ENCODE measurements at regions not wholly inside any gene's neighbourhood (a gene's known extent, or its start where the extent isn't known, plus 50 kb on each side); places are given as distances from the start of the nearest gene placed in this dataset.
A peak's percentile ranks its signal among the peaks of the same experiment; 100 is the strongest.

DNA sequence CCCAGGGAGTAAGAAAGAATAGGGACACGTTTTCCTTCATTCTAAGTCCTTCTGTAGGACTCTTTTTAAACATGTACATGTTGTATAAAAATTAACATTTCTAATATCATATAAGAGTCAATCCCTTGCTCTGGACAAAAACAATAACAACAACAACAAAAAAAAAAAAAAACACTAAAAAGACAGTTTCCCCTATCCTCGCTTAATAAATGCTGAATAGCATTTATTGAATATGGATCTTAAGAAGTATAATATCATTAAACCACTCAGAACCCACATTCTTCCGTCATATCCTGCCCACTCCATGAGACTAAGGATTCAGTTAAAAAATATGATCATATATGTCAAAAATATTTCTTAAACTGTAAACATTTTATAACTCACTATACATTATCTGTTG, 145.1 kb downstream of the AQP9 start:
- FAIRE-seq: no peak

DNA sequence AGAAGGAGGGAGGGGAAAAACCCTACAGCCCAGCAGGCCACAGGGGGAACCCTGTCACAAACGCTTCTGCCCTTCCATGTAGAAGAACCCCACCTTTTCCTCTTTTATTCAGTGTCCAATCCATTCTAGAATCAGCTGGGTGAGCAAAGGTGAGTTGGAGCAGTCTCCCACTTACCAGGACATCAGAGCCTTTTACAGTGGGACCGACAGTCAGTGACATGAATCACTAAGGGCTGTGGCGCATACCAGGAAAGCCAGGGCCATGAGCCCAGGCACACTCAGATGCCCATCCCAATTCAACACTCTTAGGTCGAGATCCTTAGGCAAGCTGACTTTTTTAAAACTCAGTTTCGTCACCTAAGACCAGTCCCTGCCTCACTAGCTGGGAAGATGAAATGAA, 146.1 kb downstream of the AQP9 start:
- Histone ChIP-seq H3K36me3 (replicated peaks in 1 of 2; ENCODE audit: control insufficient read depth in 1 of 2, insufficient read depth in 2 of 2, low read length in 2 of 2) (no peaks in the 10 kb centered on the region), H3K9me3 (ENCODE audit: low read length) (no peaks in the 10 kb centered on the region), H3K4me2 (ENCODE audit: low read depth, low read length) (no peak overlapping the region), H3K4me1 (ENCODE audit: insufficient read depth, low read length) (peaks cover 52% of the 10 kb centered on the region), H3K4me3 (replicated peaks in 1 of 3; ENCODE audit: insufficient read depth in 1 of 3, low read depth in 2 of 3, low read length in 3 of 3) (no peak overlapping the region), H4K20me1 (ENCODE audit: insufficient read depth, low read length) (no peaks in the 10 kb centered on the region), H3K27ac (ENCODE audit: extremely low read length, insufficient read depth, low read length) (no peak overlapping the region), H3K79me2 (ENCODE audit: insufficient read depth, low read length) (no peaks in the 10 kb centered on the region), H2AFZ (ENCODE audit: low read length) (no peak overlapping the region), H3K27me3 (ENCODE audit: control insufficient read depth in 1 of 2, insufficient read depth in 2 of 2, low read length in 2 of 2) (no peaks in the 10 kb centered on the region), H3K9ac (ENCODE audit: insufficient read depth, low read depth, low read length) (no peak overlapping the region)
- DNase-seq (ENCODE audit: low spot score): no peak
- intact Hi-C loops (cut with micrococcal nuclease; ENCODE audit: unreplicated experiment) (loop anchor here (10.0 kb wide), 1 partner anchor 51 kb away; no protein-coding TSS in a partner anchor), in situ Hi-C loops (cut with HindIII; ENCODE audit: extremely low pct_ligation_motif_present, low pct_unique_long_range_greater_than_20kb) (no loop called here)
- 94% methylated on average over 5 of the region's 5 CpGs for WGBS (ENCODE audit: low lambda C conversion rate)
- ATAC-seq: no peak
- BruUV-seq (replicated peaks): no TSS peak
- no peak for TF ChIP-seq KMT2B (CRISPR knock-in tag; IDR thresholded peaks at IDR 0.05)
- TF ChIP-seq, protein P1, sequence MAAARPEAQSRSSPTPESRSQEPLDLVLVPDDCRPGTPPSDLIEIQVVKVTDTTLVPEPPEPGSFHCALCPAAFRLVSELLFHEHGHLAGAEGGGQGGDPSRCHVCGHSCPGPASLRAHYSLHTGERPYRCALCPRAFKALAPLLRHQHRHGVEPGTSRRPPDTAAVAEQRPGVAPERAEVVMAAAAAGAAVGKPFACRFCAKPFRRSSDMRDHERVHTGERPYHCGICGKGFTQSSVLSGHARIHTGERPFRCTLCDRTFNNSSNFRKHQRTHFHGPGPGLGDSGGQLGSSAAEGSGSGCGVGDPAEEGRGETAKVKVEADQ (CRISPR knock-in tag; IDR thresholded peaks at IDR 0.05; ENCODE audit: borderline replicate concordance): 0 out of 2 replicates have a peak, but pooled peaks have one; percentile 10
- POLR2A ChIA-PET: interaction anchor here (1.8 to 3.9 kb wide), 4 partner anchors 23 to 486 kb away, joined by 7 to 45 read pairs (median 8); partner anchors contain the start of genes ADAM10 and MINDY2
- FAIRE-seq: no peak
- CTCF ChIA-PET (ENCODE audit: low intra/inter-chr PET ratio, low total read pairs): no interaction called here

More for the DNA sequence above, 145.1 kb downstream of the AQP9 start:
- no peak for ATAC-seq
- no peaks in the 10 kb centered on the region for H4K20me1 ChIP-seq (ENCODE audit: insufficient read depth, low read length)
- intact Hi-C loops (cut with micrococcal nuclease; ENCODE audit: unreplicated experiment): loop anchor here (10.0 kb wide), 1 partner anchor 51 kb away; no protein-coding TSS in a partner anchor
- no peak for DNase-seq (ENCODE audit: low spot score)
- no peaks in the 10 kb centered on the region for H3K36me3 ChIP-seq (replicated peaks in 1 of 2; ENCODE audit: control insufficient read depth in 1 of 2, insufficient read depth in 2 of 2, low read length in 2 of 2)
- H3K4me2 ChIP-seq (ENCODE audit: low read depth, low read length): no peak overlapping the region
- no TSS peak for BruUV-seq (replicated peaks)
- ChIA-PET POLR2A (no interaction called here), CTCF (ENCODE audit: low intra/inter-chr PET ratio, low total read pairs) (no interaction called here)
- no peak overlapping the region for H3K9ac ChIP-seq (ENCODE audit: insufficient read depth, low read depth, low read length)
- H3K4me1 ChIP-seq (ENCODE audit: insufficient read depth, low read length): peaks cover 56% of the 10 kb centered on the region
- H3K79me2 ChIP-seq (ENCODE audit: insufficient read depth, low read length): no peaks in the 10 kb centered on the region
- in situ Hi-C loops (cut with HindIII; ENCODE audit: extremely low pct_ligation_motif_present, low pct_unique_long_range_greater_than_20kb): no loop called here
- H3K9me3 ChIP-seq (ENCODE audit: low read length): no peaks in the 10 kb centered on the region
- H3K27me3 ChIP-seq (ENCODE audit: control insufficient read depth in 1 of 2, insufficient read depth in 2 of 2, low read length in 2 of 2): no peaks in the 10 kb centered on the region
- H2AFZ ChIP-seq (ENCODE audit: low read length): no peak overlapping the region
- no peak overlapping the region for H3K27ac ChIP-seq (ENCODE audit: extremely low read length, insufficient read depth, low read length)
- peak in 1 of 2 experiments; percentile 25; a peak in 1 of 4 replicates for TF ChIP-seq MAFK (conservative IDR thresholded peaks at IDR 0.05 in 1 of 2, IDR thresholded peaks at IDR 0.05 in 1 of 2; ENCODE audit: low read length in 2 of 2)
- TF ChIP-seq, protein P2, sequence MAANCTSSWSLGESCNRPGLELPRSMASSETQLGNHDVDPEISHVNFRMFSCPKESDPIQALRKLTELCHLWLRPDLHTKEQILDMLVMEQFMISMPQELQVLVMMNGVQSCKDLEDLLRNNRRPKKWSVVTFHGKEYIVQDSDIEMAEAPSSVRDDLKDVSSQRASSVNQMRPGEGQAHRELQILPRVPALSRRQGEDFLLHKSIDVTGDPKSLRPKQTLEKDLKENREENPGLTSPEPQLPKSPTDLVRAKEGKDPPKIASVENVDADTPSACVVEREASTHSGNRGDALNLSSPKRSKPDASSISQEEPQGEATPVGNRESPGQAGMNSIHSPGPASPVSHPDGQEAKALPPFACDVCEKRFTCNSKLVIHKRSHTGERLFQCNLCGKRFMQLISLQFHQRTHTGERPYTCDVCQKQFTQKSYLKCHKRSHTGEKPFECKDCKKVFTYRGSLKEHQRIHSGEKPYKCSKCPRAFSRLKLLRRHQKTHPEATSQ (CRISPR knock-in tag; IDR thresholded peaks at IDR 0.05; ENCODE audit: borderline replicate concordance): no peak
- 98% methylated on average over 3 of the region's 3 CpGs for WGBS (ENCODE audit: low lambda C conversion rate)
- H3K4me3 ChIP-seq (replicated peaks in 1 of 3; ENCODE audit: insufficient read depth in 1 of 3, low read depth in 2 of 3, low read length in 3 of 3): no peak overlapping the region
